Stimulated activated CD4-positive, alpha-beta T cell treated with anti-CD3 and anti-CD28 coated beads, Interleukin-4, amount 100 ng/mL, for 1 hour (primary cell): ENCODE measurements at regions not wholly inside any gene's neighbourhood (a gene's known extent, or its start where the extent isn't known, plus 50 kb on each side); places are given as distances from the start of the nearest gene placed in this dataset.
"Not testable (repeated sequence)": the region's sequence is repeated elsewhere in the genome, so short reads cannot be mapped to it uniquely, and the experiment has no call there.

ENCODE experiments used
- DNase-seq: peaks from one replicate; pipeline ENCODE4 v3.0.0-alpha.2; 2020

GRCh38 chr6:140269591-140270165 lies 895.2 kb upstream of the CITED2 start:
- no peak for DNase-seq

DNA sequence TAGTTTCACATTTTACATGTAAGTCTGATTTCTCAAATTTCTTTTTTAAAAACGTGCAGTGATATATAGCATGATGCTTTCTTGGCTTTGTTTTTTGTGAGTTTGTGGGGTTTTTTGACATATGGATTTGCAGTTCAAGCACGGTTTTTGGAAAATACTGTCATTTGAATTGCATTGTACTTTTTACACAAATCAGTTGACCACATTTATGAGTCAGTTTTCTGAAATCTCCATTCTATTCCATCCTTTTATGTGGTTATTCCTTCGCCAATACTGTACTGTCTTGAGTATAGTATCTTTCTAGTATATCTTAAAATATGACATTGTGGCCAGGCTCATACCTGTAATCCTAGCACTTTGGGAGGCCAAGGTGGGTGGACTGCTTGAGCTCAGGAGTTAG lies 890.0 kb upstream of the CITED2 start:
- no peak for DNase-seq

DNA sequence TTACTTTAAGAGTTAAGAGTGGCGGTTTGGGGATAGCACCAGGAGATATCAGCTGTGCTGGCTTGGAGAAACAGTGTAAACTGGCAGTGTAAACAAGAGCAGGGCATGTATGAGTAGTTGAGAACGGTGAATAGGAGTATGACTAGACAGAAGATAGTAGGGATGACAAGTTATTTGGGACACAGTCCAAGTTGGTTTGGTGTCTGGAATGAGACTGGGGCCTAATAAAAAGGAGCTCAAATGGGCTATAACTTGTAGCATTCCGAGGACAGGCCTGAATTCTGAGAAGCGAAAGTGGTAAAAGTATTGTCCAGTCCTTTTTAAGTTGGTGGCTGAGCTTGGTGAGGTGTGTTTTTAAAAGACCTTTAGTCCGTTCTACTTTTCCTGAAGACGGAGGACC lies 883.9 kb upstream of the CITED2 start:
- DNase-seq: not testable (repeated sequence)

GRCh38 chr6:140256248-140256647 lies 881.8 kb upstream of the CITED2 start:
- no peak for DNase-seq

DNA sequence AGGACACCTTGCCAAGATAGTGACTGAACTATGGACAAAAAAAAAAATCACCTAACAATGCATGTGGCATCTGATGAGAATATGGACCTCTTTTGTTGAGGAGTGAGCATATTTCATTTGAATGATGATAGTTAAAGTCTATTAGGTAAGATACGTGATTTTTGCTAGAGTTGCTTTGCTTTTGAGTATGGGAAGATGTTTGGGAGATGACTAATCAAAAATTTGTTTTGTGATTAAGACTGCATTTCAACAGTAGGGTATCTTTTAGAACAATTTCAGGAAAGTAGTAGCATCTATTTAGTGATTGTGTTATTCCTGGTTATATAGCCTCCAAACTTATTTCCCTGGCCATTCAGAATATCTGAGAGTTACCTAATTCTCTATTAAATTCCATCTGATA lies 878.6 kb upstream of the CITED2 start:
- no peak for DNase-seq

DNA sequence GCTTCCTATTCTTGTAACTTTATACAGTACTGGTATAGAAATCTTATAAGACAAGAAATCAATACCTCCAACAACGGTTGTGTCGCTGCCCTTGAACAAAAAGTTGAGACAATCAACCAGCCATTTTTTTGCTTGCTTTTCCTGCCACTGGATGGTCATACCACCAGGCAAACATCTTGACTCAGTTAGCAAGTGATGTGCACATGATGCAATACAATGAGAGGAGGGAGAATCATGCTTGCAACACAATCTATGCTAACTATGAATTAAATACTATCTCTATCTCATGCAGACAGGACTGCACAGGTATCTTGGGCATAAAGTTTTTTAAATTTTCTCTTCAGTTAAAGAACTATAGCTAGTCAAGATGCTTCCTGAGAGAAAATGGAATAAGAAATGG lies 877.7 kb upstream of the CITED2 start:
- DNase-seq: no peak

DNA sequence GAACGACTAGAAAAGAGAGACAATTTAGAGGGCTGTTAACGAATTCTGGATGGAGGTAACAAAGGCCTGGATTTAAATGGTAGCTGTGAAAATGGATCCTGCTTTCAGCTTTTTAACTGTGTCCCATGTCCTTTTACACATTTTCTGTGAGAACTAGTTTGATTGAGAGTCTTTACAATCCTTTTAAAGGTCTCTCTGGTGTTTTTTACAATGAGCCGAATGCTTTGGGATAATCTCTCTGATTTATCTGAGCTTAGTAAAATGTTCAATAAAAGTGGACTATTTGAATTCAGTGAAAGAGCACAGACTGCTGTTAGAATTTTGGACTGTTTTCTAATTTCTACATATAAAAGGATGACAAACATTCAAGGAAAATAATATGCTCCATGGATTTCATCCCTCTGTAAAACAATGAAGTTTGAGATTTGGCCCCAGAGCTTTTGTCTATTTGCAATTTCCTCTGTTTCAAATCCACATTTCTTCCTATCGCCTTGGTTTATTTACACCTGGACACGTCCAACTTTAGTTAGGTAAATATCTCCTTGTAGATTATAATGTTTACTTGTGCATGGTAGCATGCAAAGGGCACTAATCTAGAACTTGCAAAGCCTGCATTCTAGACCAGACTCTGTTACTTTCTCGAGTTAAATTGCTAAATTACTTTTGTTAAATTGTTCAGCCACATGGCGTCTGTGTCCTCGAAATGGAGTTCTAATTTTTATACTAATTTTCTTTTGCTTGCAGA lies 871.0 kb upstream of the CITED2 start:
- no peak for DNase-seq

GRCh38 chr6:140237251-140237650 lies 862.8 kb upstream of the CITED2 start:
- DNase-seq: no peak

DNA sequence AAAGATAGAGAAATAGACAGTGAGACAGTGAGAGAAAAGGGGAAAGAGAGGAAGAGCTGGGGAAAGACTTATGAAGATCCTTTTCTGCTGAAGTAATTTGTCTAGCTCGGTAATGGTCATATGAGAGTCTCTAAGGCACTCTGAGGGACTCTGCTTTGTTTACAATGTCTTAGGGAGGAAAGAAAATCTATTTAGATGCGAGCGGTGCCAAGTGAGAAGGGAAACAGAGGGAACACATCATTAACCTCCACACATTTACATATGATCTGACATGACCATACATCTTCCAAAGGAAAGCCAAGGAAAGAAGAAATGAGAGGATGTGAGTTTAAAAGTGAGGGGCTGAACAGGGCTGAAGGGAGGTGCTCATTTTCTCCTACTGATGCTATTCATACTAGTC lies 862.3 kb upstream of the CITED2 start:
- no peak for DNase-seq

DNA sequence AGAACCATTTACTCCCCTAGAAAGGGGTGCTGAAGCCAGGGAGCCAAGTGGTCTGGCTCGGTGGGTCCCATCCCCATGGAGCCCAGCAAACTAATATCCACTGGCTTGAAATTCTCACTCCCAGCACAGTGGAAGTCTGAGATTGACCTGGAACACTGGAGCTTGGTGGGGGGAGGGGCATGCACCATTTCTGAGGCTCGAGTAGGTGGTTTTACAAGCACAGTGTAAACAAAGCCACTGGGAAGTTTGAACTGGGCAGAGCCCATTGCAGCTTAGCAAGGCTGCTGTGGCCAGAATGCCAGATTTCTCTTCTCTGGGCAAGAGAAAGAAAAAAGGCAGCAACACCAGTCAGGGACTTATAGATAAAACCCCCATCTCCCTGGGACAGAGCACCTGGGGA lies 855.8 kb upstream of the CITED2 start:
- no peak for DNase-seq

DNA sequence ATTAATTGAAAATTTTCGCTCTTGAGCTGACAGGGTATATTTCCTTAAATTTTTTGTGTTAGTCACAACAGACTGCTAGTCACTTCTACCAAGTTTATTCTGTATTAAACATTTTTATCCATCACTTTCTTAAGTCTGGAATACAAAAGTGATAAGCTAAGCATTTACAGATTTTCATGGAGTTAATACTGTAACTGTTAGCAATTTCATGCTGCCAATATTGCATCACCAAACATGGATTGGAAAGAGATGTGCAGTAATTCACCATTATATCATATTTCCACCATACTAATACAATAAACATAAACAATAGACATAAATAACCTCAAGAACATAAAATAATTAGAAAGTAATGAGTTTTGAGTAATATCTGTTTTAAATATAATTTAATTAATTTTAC lies 854.0 kb upstream of the CITED2 start:
- no peak for DNase-seq

DNA sequence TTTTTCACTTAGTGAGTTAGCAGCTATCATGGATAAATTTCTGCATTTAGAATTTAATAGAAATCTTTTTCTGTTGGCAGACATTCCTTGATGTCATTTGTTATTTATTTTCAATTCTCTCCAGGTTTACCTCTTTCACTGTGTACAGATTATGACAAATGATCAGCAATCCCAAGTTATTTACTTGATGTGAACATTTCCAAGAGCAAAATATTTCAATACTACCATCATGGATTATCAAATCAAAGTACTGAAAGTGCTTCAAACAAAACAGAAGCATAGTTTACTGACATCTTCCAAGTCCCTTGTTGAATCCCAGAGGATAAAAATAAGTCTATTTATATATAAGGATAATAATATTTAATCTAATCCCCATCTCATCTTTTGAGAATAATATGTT lies 852.2 kb upstream of the CITED2 start:
- no peak for DNase-seq

DNA sequence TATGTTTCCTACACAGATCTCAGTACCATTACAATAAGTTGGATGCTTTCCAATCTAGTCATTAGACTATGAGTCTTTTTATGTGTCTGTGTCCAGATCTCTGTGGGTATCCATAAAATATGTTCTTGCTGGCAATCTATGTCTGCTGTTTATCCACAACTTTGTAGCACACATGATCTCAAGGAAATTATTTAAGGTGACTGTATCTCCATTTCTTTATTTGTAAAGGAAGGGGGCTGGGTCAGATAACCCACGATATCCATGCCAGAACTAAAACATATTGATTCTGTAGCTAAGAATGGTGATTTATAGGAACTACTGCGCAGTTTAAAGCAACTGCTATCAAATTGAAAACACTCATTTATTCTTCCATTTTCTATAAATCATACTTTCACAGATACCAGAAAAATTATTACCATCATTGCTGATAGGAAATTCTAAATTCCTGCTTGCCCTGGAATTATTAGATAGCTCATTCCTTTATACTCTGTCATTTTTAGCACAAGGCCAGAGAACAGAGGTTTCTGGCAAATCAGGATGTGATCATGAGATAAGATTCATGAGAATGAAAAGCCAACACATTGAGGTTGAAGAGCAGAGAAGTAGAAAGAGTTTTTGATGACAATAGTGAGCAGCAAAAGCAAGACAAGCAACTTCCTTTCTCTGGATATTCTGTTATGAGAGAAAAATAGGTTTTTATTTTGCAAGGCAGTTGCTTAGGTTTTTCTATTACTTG lies 851.4 kb upstream of the CITED2 start:
- DNase-seq: no peak

GRCh38 chr6:140217283-140217682 lies 842.8 kb upstream of the CITED2 start:
- no peak for DNase-seq

DNA sequence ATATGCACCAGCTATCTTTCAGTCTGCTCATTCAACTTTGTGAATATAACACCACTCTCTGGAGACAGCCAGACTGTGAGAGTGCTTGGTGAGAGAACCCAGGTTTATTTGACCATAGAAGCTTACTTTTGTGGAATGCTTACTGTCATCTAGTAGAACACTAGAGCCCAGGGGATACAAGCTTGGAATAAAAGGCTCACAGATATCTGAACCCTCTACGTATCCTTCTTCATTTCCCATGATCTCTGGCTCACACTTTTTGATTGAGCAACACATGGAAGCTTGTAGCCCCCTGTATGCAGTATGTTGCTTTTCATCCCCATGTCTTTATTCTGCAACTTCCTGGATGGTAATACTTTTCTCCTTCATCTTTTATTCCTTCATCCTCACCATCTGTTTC lies 835.3 kb upstream of the CITED2 start:
- no peak for DNase-seq

- DNase-seq: no peak
These were observed 833.8 kb upstream of the CITED2 start for GRCh38 chr6:140208286-140208685.

GRCh38 chr6:140205795-140206593 lies 831.5 kb upstream of the CITED2 start:
- no peak for DNase-seq

- no peak for DNase-seq
These were observed 829.7 kb upstream of the CITED2 start for GRCh38 chr6:140204154-140204553.

DNA sequence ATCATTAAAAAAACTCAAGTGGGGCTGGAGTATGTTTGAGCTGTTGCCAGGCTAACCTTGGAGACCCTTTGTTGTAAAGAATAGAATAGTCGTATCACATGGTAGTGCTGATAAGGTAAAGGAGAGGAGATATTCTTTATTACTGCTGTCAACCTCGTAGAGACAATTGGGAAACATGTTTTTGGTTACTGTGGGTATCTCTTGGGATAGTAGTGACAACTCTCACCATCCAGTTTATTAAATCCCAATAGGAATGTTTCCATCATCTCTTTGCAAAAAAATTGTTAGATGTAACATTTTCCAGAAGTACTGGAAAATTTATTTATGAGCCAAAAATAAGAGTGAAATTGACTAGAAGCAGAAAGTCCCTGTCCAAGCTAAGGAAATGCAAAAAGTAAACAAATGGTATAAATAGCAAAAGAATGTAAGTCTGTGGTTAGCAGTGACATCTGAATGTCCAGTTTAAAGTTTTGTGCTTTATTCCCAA lies 829.3 kb upstream of the CITED2 start:
- no peak for DNase-seq

DNA sequence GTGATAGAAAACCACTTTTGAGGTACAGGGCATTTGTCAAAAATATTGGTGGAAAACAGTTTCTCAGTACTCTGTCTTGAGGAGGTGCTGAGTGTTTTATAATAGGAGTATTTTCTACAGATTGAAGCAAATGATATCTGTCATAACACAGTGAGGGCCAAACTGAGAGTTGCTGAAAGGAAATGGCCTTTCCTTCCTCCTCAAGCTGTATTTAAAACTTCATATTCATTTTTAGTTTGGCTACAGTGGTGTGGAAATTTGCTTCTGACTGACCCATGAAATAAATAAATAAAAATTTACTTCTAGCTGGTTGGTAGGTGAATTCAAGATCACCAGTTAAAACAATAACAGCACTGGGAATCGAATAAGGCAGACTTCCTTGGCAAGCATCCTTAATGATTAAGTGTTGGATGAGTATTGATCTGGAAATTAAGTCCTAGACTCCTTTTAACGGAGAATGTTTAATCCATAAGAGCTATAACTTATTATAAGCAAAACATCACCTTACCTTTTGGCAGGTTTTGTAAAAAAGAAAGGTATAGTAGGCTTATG lies 828.6 kb upstream of the CITED2 start:
- no peak for DNase-seq

GRCh38 chr6:140201787-140202458 lies 827.5 kb upstream of the CITED2 start:
- no peak for DNase-seq

GRCh38 chr6:140193269-140193668 lies 818.8 kb upstream of the CITED2 start:
- DNase-seq: no peak
